ENCODE measurements at regions not wholly inside any gene's neighbourhood (a gene's known extent, or its start where the extent isn't known, plus 50 kb on each side); places are given as distances from the start of the nearest gene placed in this dataset.

DNA sequence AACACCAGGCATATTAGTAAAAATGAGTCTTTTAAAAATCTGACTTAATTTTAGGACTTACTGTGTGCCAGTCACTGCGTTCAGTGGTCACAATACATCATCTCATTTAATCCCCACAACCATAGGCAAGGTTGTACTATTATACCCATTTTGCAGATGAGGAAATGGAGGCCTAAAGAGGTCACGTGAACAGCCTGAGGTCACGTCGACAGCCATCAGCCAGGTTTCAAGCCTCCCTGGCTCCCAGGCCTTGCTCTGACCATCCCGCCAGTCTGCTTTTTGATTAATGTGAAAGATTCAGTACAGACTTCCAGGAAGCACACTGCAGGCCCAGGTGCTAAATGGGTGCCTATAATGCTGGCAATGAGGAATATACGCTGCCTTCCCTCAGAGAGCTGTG, 86.3 kb upstream of the TOX3 start:
- in situ Hi-C loops (cut with HindIII; ENCODE audit: low sequenced_read_pairs) = no loop called here
- TF ChIP-seq, protein P1, sequence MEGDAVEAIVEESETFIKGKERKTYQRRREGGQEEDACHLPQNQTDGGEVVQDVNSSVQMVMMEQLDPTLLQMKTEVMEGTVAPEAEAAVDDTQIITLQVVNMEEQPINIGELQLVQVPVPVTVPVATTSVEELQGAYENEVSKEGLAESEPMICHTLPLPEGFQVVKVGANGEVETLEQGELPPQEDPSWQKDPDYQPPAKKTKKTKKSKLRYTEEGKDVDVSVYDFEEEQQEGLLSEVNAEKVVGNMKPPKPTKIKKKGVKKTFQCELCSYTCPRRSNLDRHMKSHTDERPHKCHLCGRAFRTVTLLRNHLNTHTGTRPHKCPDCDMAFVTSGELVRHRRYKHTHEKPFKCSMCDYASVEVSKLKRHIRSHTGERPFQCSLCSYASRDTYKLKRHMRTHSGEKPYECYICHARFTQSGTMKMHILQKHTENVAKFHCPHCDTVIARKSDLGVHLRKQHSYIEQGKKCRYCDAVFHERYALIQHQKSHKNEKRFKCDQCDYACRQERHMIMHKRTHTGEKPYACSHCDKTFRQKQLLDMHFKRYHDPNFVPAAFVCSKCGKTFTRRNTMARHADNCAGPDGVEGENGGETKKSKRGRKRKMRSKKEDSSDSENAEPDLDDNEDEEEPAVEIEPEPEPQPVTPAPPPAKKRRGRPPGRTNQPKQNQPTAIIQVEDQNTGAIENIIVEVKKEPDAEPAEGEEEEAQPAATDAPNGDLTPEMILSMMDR (IDR thresholded peaks at IDR 0.05; ENCODE audit: low read depth, low read length) = no peak
- no peak for DNase-seq (ENCODE audit: low read depth, low spot score)
- no peak overlapping the region for H3K4me3 ChIP-seq (ENCODE audit: low read depth, low read length)

DNA sequence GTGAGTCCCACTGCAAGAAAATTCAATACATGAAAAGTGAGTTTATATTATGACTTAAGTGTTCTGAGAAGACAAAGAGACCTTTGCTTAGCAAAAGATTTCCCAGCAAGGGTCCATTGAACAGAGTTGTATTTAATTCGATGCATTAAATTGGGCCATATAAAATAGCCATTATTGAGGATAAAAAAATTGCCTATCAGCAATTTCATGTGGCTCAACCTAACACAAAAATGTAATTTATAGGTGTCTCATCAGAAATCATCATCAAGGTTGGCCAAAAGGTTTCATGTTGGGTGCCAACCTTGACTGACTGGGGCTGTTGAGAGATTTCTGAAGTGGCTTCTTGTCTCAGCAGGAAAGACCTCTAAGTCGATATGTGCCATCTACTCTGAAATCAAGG, 84.8 kb upstream of the TOX3 start:
- in situ Hi-C loops (cut with HindIII; ENCODE audit: low sequenced_read_pairs) = no loop called here
- TF ChIP-seq, protein P1 (IDR thresholded peaks at IDR 0.05; ENCODE audit: low read depth, low read length) = no peak
- no peak for DNase-seq (ENCODE audit: low read depth, low spot score)

DNA sequence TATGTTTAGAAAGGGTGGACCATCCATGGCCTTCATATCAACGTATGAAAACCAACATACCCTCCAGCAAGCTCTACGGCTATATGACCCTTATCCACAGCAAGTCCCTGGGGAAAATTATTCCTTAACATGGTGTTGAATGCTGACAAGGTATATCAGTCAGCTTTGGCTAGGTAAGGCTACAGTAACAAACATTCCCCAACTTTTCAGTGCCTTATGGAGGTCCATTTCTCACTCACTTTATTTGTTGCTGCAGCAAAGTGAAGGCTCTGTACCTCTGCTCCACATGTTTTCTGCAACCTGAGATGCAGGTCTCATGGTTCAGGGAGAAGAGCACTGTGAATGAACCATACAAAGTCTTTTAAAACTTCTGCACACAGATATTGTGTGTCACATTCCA, 83.8 kb upstream of the TOX3 start:
- in situ Hi-C loops (cut with HindIII; ENCODE audit: low sequenced_read_pairs) = no loop called here
- TF ChIP-seq, protein P1 (IDR thresholded peaks at IDR 0.05; ENCODE audit: low read depth, low read length) = no peak
- H3K4me3 ChIP-seq (ENCODE audit: low read depth, low read length) = no peak overlapping the region
- no peak for DNase-seq (ENCODE audit: low read depth, low spot score)

More for the DNA sequence above, 84.8 kb upstream of the TOX3 start:
- no peak overlapping the region for H3K4me3 ChIP-seq (ENCODE audit: low read depth, low read length)

DNA sequence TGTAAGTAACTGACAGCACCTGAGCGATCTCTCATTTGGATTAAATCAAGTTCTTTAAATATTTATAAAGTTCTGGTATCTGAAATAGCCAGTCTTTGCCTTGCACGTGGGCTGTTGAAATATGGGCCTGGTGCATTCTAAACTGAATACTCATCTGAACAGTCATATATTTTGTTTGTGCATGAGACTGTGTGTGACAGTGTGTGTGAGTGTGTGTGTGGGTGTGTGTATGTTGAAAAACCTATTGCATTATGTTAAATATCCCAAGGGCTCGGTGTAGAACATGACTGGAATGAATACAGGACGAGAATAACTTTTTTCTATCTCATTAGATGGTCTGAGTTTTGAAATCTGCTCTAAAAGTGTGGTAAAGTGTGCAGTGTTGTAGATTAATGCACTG, 82.4 kb upstream of the TOX3 start:
- TF ChIP-seq, protein P1 (IDR thresholded peaks at IDR 0.05; ENCODE audit: low read depth, low read length) = no peak
- in situ Hi-C loops (cut with HindIII; ENCODE audit: low sequenced_read_pairs) = no loop called here
- no peak for DNase-seq (ENCODE audit: low read depth, low spot score)

DNA sequence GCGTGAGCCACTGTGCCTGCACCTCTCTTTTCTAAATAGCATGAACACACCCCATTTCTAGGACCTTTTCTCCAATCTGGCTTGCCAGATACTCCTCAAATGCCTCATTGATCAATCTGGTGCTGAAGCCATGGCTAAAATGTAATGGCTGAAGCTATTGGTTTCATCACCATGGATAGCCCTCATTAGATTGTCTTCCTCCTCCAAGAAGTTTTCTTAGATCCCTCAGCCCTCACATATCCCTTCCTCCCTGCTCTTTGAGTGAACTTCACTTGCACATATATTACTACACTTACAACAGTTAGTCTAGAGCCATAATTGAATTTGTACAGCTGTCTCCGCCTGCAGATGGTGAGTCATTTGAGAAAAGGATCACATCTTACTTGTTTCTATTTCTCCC, 77.9 kb upstream of the TOX3 start:
- TF ChIP-seq, protein P1 (IDR thresholded peaks at IDR 0.05; ENCODE audit: low read depth, low read length) = no peak
- H3K4me3 ChIP-seq (ENCODE audit: low read depth, low read length) = no peak overlapping the region
- in situ Hi-C loops (cut with HindIII; ENCODE audit: low sequenced_read_pairs) = no loop called here
- DNase-seq (ENCODE audit: low read depth, low spot score) = no peak

More for the DNA sequence above, 82.4 kb upstream of the TOX3 start:
- H3K4me3 ChIP-seq (ENCODE audit: low read depth, low read length) = no peak overlapping the region

DNA sequence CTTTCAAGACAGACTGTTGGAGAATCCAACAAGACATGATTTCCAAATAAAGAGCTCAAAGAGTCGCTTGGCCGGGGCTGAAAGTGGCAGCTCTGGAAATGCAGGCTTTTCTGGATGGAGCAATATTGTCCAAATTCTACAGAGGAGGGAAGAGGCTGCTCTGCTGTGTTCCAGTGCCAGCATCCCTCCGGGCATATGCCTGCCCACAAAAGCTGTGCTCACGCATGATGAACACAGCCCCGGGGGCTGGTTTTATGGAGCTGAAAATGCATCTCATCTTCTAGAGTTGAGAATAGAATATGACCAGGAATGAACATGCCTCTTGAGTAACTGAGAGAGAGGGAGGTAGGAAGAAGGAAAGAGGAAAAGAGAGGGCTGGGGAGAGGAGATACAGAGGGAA, 74.7 kb upstream of the TOX3 start:
- DNase-seq (ENCODE audit: low read depth, low spot score) = no peak
- in situ Hi-C loops (cut with HindIII; ENCODE audit: low sequenced_read_pairs) = no loop called here
- no peak overlapping the region for H3K4me3 ChIP-seq (ENCODE audit: low read depth, low read length)
- TF ChIP-seq, protein P1 (IDR thresholded peaks at IDR 0.05; ENCODE audit: low read depth, low read length) = no peak

All from astrocyte of the spinal cord (primary cell).